Mesenchymal stem cell (in vitro differentiated cells and primary cell): ENCODE measurements at regions not wholly inside any gene's neighbourhood (a gene's known extent, or its start where the extent isn't known, plus 50 kb on each side); places are given as distances from the start of the nearest gene placed in this dataset.
A peak's percentile ranks its signal among the peaks of the same experiment; 100 is the strongest.

ENCODE experiments used
- DNase-seq: peaks from one replicate; pipeline ENCODE4 v3.0.0-alpha.2; 2013
- H2AFZ ChIP-seq: one replicate; pipeline ENCODE4 v1.6.1; 2013; ENCODE audit warnings: low read depth, mild to moderate bottlenecking, control low read depth, inconsistent platforms, low read length, moderate library complexity
- H2AK5ac ChIP-seq: 2 replicates; pipeline ENCODE4 v1.6.1; 2013; ENCODE audit warnings: low read length, moderate library complexity, mild to moderate bottlenecking, inconsistent platforms; ENCODE audit not compliant: severe bottlenecking
- H2BK120ac ChIP-seq: one replicate; pipeline ENCODE4 v1.6.1; 2013; ENCODE audit warnings: low read depth, mild to moderate bottlenecking, inconsistent platforms, low read length, moderate library complexity
- H2BK12ac ChIP-seq, 2 experiments: one replicate each; pipeline ENCODE4 v1.6.1; 2013; ENCODE audit warnings: inconsistent platforms in 2 of 2, low read length in 2 of 2, mild to moderate bottlenecking in 2 of 2, moderate library complexity in 2 of 2, control low read depth in 1 of 2
- H2BK15ac ChIP-seq: one replicate; pipeline ENCODE4 v1.6.1; 2013; ENCODE audit warnings: mild to moderate bottlenecking, low read depth, inconsistent platforms; ENCODE audit not compliant: poor library complexity, severe bottlenecking
- H2BK5ac ChIP-seq: 2 replicates; pipeline ENCODE4 v1.6.1; 2013; ENCODE audit warnings: low read depth, mild to moderate bottlenecking, low read length, control low read depth, inconsistent platforms; ENCODE audit not compliant: poor library complexity, severe bottlenecking
- H3K14ac ChIP-seq, 2 experiments: one replicate each; pipeline ENCODE4 v1.6.1; 2013; ENCODE audit warnings: inconsistent platforms in 2 of 2, low read length in 2 of 2, control low read depth in 1 of 2, mild to moderate bottlenecking in 1 of 2, moderate library complexity in 1 of 2
- H3K18ac ChIP-seq, 2 experiments: one replicate each; pipeline ENCODE4 v1.6.1; 2013; ENCODE audit warnings: inconsistent platforms in 2 of 2, low read length in 2 of 2, control low read depth in 1 of 2, low read depth in 1 of 2, mild to moderate bottlenecking in 1 of 2
- H3K23ac ChIP-seq, 2 experiments: one replicate each; pipeline ENCODE4 v1.6.1; 2013; ENCODE audit warnings: inconsistent platforms in 2 of 2, low read length in 2 of 2, mild to moderate bottlenecking in 2 of 2, moderate library complexity in 2 of 2, control low read depth in 1 of 2
- H3K27ac ChIP-seq: 2 replicates; pipeline ENCODE4 v1.5.1; 2013; ENCODE audit warnings: mild to moderate bottlenecking, moderate library complexity, low read length, control low read depth, inconsistent platforms; ENCODE audit not compliant: poor library complexity, severe bottlenecking
- H3K27me3 ChIP-seq, 2 experiments: 2 replicates each; pipeline versions ENCODE4 v1.6.1 to v1.7.0; 2013; ENCODE audit warnings: low read length in 2 of 2, mild to moderate bottlenecking in 2 of 2, moderate library complexity in 2 of 2, control low read depth in 1 of 2, inconsistent platforms in 1 of 2; ENCODE audit not compliant: control insufficient read depth in 1 of 2, insufficient read depth in 1 of 2
- H3K36me3 ChIP-seq, 2 experiments: 2 replicates each; pipeline versions ENCODE4 v1.6.1 to v1.7.0; 2013; ENCODE audit warnings: low read length in 2 of 2, control low read depth in 1 of 2, inconsistent platforms in 1 of 2, low read depth in 1 of 2, mild to moderate bottlenecking in 1 of 2; ENCODE audit not compliant: insufficient read depth in 2 of 2, control insufficient read depth in 1 of 2
- H3K4ac ChIP-seq, 2 experiments: one replicate each; pipeline ENCODE4 v1.6.1; 2013; ENCODE audit warnings: inconsistent platforms in 2 of 2, low read length in 2 of 2, mild to moderate bottlenecking in 2 of 2, moderate library complexity in 2 of 2, control low read depth in 1 of 2, low read depth in 1 of 2
- H3K4me1 ChIP-seq: 2 replicates; pipeline ENCODE4 v1.6.1; 2013; ENCODE audit warnings: low read depth, low read length, control low read depth; ENCODE audit not compliant: control insufficient read depth, insufficient read depth
- H3K4me2 ChIP-seq: 2 replicates; pipeline ENCODE4 v1.6.1; 2013; ENCODE audit warnings: low read length, mild to moderate bottlenecking, inconsistent platforms; ENCODE audit not compliant: poor library complexity, severe bottlenecking
- H3K4me3 ChIP-seq, 2 experiments: 2 replicates each; pipeline versions ENCODE4 v1.5.1 to v1.7.0; 2013; ENCODE audit warnings: low read length in 2 of 2, mild to moderate bottlenecking in 2 of 2, control low read depth in 1 of 2, low read depth in 1 of 2; ENCODE audit not compliant: insufficient read depth in 1 of 2
- H3K79me1 ChIP-seq: replicated peaks from 2 replicates; pipeline ENCODE4 v1.6.1; 2013; ENCODE audit warnings: mild to moderate bottlenecking, control low read depth, low read length, inconsistent platforms; ENCODE audit not compliant: poor library complexity, severe bottlenecking
- H3K9ac ChIP-seq: 2 replicates; pipeline ENCODE4 v1.7.0; 2013; ENCODE audit warnings: mild to moderate bottlenecking, low read length, moderate library complexity
- H3K9me3 ChIP-seq: 2 replicates; pipeline ENCODE4 v1.7.0; 2013; ENCODE audit warnings: mild to moderate bottlenecking, low read length; ENCODE audit not compliant: control insufficient read depth
- H4K8ac ChIP-seq: one replicate; pipeline ENCODE4 v1.6.1; 2013; ENCODE audit warnings: inconsistent platforms, mild to moderate bottlenecking, low read length, moderate library complexity
- H4K91ac ChIP-seq: one replicate; pipeline ENCODE4 v1.6.1; 2013; ENCODE audit warnings: mild to moderate bottlenecking, low read length, inconsistent platforms
- WGBS: methylation state at CpG from one replicate; pipeline ENCODE4 v1.1.7; 2013; ENCODE audit warnings: mixed read lengths; 5-methylcytosine and 5-hydroxymethylcytosine counted together

- Histone ChIP-seq H2AK5ac (no peak overlapping the region), H3K36me3 (no peaks in the 10 kb centered on the region), H3K4me2 (no peak overlapping the region), H2BK5ac (no peak overlapping the region), H3K27ac (no peak overlapping the region), H3K4ac (no peak overlapping the region), H2AFZ (no peak overlapping the region), H3K79me1 (no peaks in the 10 kb centered on the region), H4K8ac (no peak overlapping the region), H2BK15ac (no peak overlapping the region), H3K23ac (no peak overlapping the region), H3K27me3 (no peaks in the 10 kb centered on the region), H4K91ac (no peak overlapping the region), H3K9me3 (no peaks in the 10 kb centered on the region), H2BK12ac (no peak overlapping the region), H3K14ac (no peak overlapping the region), H3K4me3 (no peak overlapping the region), H3K18ac (no peak overlapping the region), H2BK120ac (no peak overlapping the region), H3K4me1 (no peaks in the 10 kb centered on the region), H3K9ac (no peak overlapping the region)
- WGBS, result 83% methylated on average over 7 of the region's 8 CpGs
- DNase-seq, result no peak
Measured at GRCh38 chr15:47983533-47983932, 137.3 kb upstream of the SLC24A5 start.

- Histone ChIP-seq H2AFZ (no peak overlapping the region), H3K9me3 (no peaks in the 10 kb centered on the region), H3K4me1 (no peaks in the 10 kb centered on the region), H3K9ac (no peak overlapping the region), H3K79me1 (no peaks in the 10 kb centered on the region), H2AK5ac (no peak overlapping the region), H3K4me2 (no peak overlapping the region), H3K27me3 (no peaks in the 10 kb centered on the region), H2BK12ac (no peak overlapping the region), H3K4ac (no peak overlapping the region), H3K36me3 (no peaks in the 10 kb centered on the region), H4K8ac (no peak overlapping the region), H3K14ac (no peak overlapping the region), H2BK15ac (no peak overlapping the region), H2BK120ac (no peak overlapping the region), H2BK5ac (no peak overlapping the region), H4K91ac (no peak overlapping the region), H3K27ac (no peak overlapping the region), H3K4me3 (no peak overlapping the region), H3K18ac (no peak overlapping the region), H3K23ac (no peak overlapping the region)
- no peak for DNase-seq
- 98% methylated on average over 4 of the region's 4 CpGs for WGBS
Measured at GRCh38 chr15:47985568-47985967, 135.2 kb upstream of the SLC24A5 start.

- H3K9ac ChIP-seq, result no peak overlapping the region
- no peak overlapping the region for H3K4me3 ChIP-seq
- no peak overlapping the region for H3K4me2 ChIP-seq
- H4K91ac ChIP-seq, result no peak overlapping the region
- no peak overlapping the region for H2AK5ac ChIP-seq
- H3K9me3 ChIP-seq, result no peaks in the 10 kb centered on the region
- H2BK15ac ChIP-seq, result no peak overlapping the region
- H3K4me1 ChIP-seq, result no peaks in the 10 kb centered on the region
- no peak overlapping the region for H2AFZ ChIP-seq
- DNase-seq, result no peak
- H3K27me3 ChIP-seq, result no peaks in the 10 kb centered on the region
- no peak overlapping the region for H3K14ac ChIP-seq
- no peak overlapping the region for H3K4ac ChIP-seq
- no peak overlapping the region for H3K18ac ChIP-seq
- no peak overlapping the region for H2BK120ac ChIP-seq
- H3K27ac ChIP-seq, result no peak overlapping the region
- H3K36me3 ChIP-seq, result no peaks in the 10 kb centered on the region
- H2BK12ac ChIP-seq, result peak overlapping the region in 1 of 2 experiments; percentile 46
- H2BK5ac ChIP-seq, result no peak overlapping the region
- no peak overlapping the region for H3K23ac ChIP-seq
- H3K79me1 ChIP-seq, result no peaks in the 10 kb centered on the region
- no peak overlapping the region for H4K8ac ChIP-seq
- WGBS, result no CpG with 5 or more reads among the region's 4 CpGs
Measured at GRCh38 chr15:47987461-47987860, 133.3 kb upstream of the SLC24A5 start.

- Histone ChIP-seq H2BK120ac (no peak overlapping the region), H2BK15ac (no peak overlapping the region), H3K4me3 (no peak overlapping the region), H2BK12ac (no peak overlapping the region), H3K18ac (no peak overlapping the region), H4K8ac (no peak overlapping the region), H3K36me3 (no peaks in the 10 kb centered on the region), H3K4me1 (no peaks in the 10 kb centered on the region), H3K4ac (no peak overlapping the region), H3K79me1 (no peaks in the 10 kb centered on the region), H3K4me2 (no peak overlapping the region), H3K27ac (no peak overlapping the region), H2BK5ac (no peak overlapping the region), H3K9me3 (no peaks in the 10 kb centered on the region), H3K9ac (no peak overlapping the region), H4K91ac (no peak overlapping the region), H3K27me3 (no peaks in the 10 kb centered on the region), H3K23ac (no peak overlapping the region), H3K14ac (no peak overlapping the region), H2AFZ (no peak overlapping the region), H2AK5ac (no peak overlapping the region)
- peak; percentile 76 for DNase-seq
- WGBS, result 93% methylated on average over 2 of the region's 3 CpGs
Measured at GRCh38 chr15:47987908-47988532, 132.8 kb upstream of the SLC24A5 start.
